HG03460 (cell line): ENCODE measurements at regions not wholly inside any gene's neighbourhood (a gene's known extent, or its start where the extent isn't known, plus 50 kb on each side); places are given as distances from the start of the nearest gene placed in this dataset.

Experiments
- ATAC-seq: cut with Tn5 transposase; IDR thresholded peaks from one replicate; pipeline ENCODE4 v1.9.1; 2021; ENCODE audit not compliant: unreplicated experiment

DNA sequence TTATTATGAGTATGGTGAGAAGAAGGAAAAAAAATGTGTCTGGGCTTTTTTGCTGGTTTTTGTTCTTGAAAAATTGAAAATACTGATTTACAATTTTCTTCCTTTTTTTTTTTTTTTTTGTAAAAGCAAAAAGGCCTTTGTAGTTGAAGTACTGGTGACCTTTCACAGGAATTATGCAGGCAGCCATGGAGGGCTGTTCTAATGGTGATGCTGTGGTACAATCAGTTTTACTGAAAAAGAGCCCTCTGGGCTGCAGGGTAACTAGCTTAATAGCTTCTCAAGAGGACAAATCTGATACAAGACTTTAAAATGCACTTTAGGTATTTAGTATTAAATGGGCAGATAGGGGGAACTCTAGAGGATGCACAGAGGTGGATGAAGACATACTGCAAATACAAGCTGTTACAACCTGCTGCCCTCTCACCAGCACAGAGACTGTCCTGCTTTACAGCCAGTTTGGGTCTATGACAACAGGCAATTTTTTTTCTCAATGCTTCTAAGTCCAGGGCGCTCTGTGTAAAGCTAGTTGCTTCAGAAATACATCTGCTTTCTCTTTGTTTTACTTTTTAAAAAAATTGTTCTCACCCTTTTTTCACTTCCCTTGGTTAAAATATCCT, 61.6 kb upstream of the HS3ST5 start:
- ATAC-seq: no peak

- no peak for ATAC-seq
These were observed 61.0 kb upstream of the HS3ST5 start for GRCh38 chr6:114403858-114404257.

DNA sequence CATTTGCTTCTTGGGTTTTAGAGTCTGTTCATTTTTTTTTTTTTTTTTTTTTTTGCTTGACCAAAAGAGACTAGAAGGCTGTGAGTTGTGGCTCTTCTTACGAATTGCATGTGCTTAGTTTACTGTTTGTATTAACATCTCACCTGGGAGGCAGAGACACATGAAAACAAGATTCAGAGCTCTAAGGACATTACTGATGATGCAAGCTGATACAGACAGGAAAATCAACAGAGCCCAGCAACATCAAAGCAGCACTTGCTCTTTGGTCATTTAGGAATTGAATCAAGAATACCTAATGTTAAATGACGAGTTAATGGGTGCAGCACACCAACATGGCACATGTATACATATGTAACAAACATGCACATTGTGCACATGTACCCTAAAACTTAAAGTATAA, 55.7 kb upstream of the HS3ST5 start:
- ATAC-seq: no peak
